K562 (cell line): ENCODE measurements at regions not wholly inside any gene's neighbourhood (a gene's known extent, or its start where the extent isn't known, plus 50 kb on each side); places are given as distances from the start of the nearest gene placed in this dataset.

Experiments used
- ATF6 ChIP-seq: sonication (generic); formaldehyde crosslinking; IDR thresholded peaks from 2 replicates; pipeline ENCODE4 v1.4.0; 2020; ENCODE audit warnings: mild to moderate bottlenecking, missing genetic modification reagents
- CGGBP1 ChIP-seq: fragments of 250-450 bp; sonication (Bioruptor Pico); IDR thresholded peaks from 2 replicates; pipeline ENCODE4 v1.9.0; 2021; ENCODE audit warnings: mild to moderate bottlenecking
- CHD1 ChIP-seq: fragments of 200-600 bp; sonication (generic); IDR thresholded peaks from one replicate; pipeline ENCODE4 v1.6.1; 2012; ENCODE audit warnings: mild to moderate bottlenecking, moderate library complexity, low read length, inconsistent platforms
- FOXK1 ChIP-seq: sonication (generic); formaldehyde crosslinking; IDR thresholded peaks from 2 replicates; pipeline ENCODE4 v1.8.0; 2022; ENCODE audit warnings: missing genetic modification reagents, mild to moderate bottlenecking, borderline replicate concordance
- HIVEP1 ChIP-seq: fragments of 250-450 bp; sonication (Bioruptor Pico); IDR thresholded peaks from 2 replicates; pipeline ENCODE4 v1.4.0; 2020; ENCODE audit warnings: mild to moderate bottlenecking
- MAFG ChIP-seq: fragments of 450-650 bp; conservative IDR thresholded peaks from 2 replicates; pipeline ENCODE4 v1.6.1; 2016; ENCODE audit warnings: missing genetic modification characterization, missing compliant biosample characterization
- PCBP1 ChIP-seq: fragments of 200-400 bp; formaldehyde crosslinking; IDR thresholded peaks from 2 replicates; pipeline ENCODE4 v1.6.1; 2018; ENCODE audit warnings: mild to moderate bottlenecking, low read depth, low read length; ENCODE audit not compliant: poor library complexity, severe bottlenecking
- POLR2G ChIP-seq: fragments of 200-400 bp; formaldehyde crosslinking; IDR thresholded peaks from 2 replicates; pipeline ENCODE4 v1.6.1; 2017; ENCODE audit warnings: low read depth, mild to moderate bottlenecking, antibody characterized with exemption, low read length, moderate library complexity
- POU5F1 ChIP-seq: fragments of 150-350 bp; IDR thresholded peaks from 2 replicates; pipeline ENCODE4 v1.6.1; 2014; ENCODE audit warnings: borderline replicate concordance, low read length, low read depth, mild to moderate bottlenecking; ENCODE audit not compliant: partially characterized antibody
- SPI1 ChIP-seq: IDR thresholded peaks from 2 replicates; pipeline ENCODE4 v1.6.1; 2011; ENCODE audit warnings: low read depth, low read length, control low read depth, borderline replicate concordance
- ZNF263 ChIP-seq: sonication (generic); formaldehyde crosslinking; IDR thresholded peaks from 2 replicates; pipeline ENCODE4 v1.8.0; 2022; ENCODE audit warnings: mild to moderate bottlenecking, missing genetic modification reagents, borderline replicate concordance
- ZNF3 ChIP-seq: fragments of 250-450 bp; sonication (Bioruptor Pico); IDR thresholded peaks from 2 replicates; pipeline ENCODE4 v1.5.0; 2021; ENCODE audit warnings: mild to moderate bottlenecking, moderate library complexity
- ZNF41 ChIP-seq: fragments of 250-450 bp; sonication (Bioruptor Pico); conservative IDR thresholded peaks from 2 replicates; pipeline ENCODE4 v1.4.0; 2020; ENCODE audit warnings: mild to moderate bottlenecking
- ZNF717 ChIP-seq: fragments of 250-450 bp; sonication (Bioruptor Pico); IDR thresholded peaks from 2 replicates; pipeline ENCODE4 v1.5.0; 2021

GRCh38 chr16:85553436-85554113 is 59.5 kb upstream of the GSE1 start (continued):
- 0 out of 2 replicates have a peak, but pooled peaks have one; percentile 80 for TF ChIP-seq FOXK1 (CRISPR knock-in tag)
- peak; percentile 56 for TF ChIP-seq PCBP1
- TF ChIP-seq SPI1, result 0 out of 2 replicates have a peak, but pooled peaks have one; percentile 9
- peak; percentile 34; the same call in 1 of the 2 replicates for TF ChIP-seq CGGBP1
- TF ChIP-seq ZNF41 (CRISPR knock-in tag), result no peak; the same call in 1 of the 2 replicates
- no peak for TF ChIP-seq ZNF717 (CRISPR knock-in tag)
- TF ChIP-seq CHD1, result no peak
- peak; percentile 50; the same call in 1 of the 2 replicates for TF ChIP-seq ZNF263
- TF ChIP-seq HIVEP1 (CRISPR knock-in tag), result no peak
- TF ChIP-seq POU5F1, result no peak
- TF ChIP-seq POLR2G, result peak; percentile 93
- 0 out of 2 replicates have a peak, but pooled peaks have one; percentile 57 for TF ChIP-seq ATF6
- TF ChIP-seq MAFG, result no peak
- no peak; the same call in 1 of the 2 replicates for TF ChIP-seq ZNF3
